Mammary epithelial cell (primary cell): ENCODE measurements at regions not wholly inside any gene's neighbourhood (a gene's known extent, or its start where the extent isn't known, plus 50 kb on each side); places are given as distances from the start of the nearest gene placed in this dataset.

Experiments used
- EZH2 ChIP-seq: IDR thresholded peaks from 2 replicates; pipeline ENCODE4 v1.6.1; 2012; ENCODE audit warnings: low read length, inconsistent platforms, borderline replicate concordance
- TF ChIP-seq, protein P1 (sequence below), 2 donors: IDR thresholded peaks in 1 of 2; conservative IDR thresholded peaks in 1 of 2; 2 replicates each; pipeline ENCODE4 v1.5.1; 2011 to 2012; ENCODE audit warnings: inconsistent platforms in 2 of 2, low read length in 2 of 2, mild to moderate bottlenecking in 2 of 2, control low read depth in 1 of 2, low read depth in 1 of 2; ENCODE audit not compliant: insufficient read depth in 1 of 2; ENCODE audit errors: extremely low read depth in 1 of 2

DNA sequence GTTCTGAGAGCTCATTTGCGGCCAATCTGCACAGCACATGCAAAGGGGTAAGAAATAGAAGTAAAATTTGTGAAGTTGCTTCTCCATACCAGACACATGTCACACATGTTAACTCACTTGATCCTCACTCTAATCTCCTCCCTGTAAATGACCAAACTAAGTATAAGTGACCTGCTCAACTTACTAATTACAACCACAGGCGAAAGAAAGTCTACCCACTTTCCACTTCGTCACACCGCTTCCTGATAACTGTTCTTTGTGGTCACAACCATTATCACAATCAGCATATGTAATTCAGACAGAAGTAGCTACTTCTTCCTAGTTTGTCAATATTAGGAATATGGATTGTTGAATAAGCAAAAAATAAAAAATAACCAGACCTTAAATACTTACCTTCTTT, 293.7 kb upstream of the CLEC14A start:
- TF ChIP-seq, protein P1, sequence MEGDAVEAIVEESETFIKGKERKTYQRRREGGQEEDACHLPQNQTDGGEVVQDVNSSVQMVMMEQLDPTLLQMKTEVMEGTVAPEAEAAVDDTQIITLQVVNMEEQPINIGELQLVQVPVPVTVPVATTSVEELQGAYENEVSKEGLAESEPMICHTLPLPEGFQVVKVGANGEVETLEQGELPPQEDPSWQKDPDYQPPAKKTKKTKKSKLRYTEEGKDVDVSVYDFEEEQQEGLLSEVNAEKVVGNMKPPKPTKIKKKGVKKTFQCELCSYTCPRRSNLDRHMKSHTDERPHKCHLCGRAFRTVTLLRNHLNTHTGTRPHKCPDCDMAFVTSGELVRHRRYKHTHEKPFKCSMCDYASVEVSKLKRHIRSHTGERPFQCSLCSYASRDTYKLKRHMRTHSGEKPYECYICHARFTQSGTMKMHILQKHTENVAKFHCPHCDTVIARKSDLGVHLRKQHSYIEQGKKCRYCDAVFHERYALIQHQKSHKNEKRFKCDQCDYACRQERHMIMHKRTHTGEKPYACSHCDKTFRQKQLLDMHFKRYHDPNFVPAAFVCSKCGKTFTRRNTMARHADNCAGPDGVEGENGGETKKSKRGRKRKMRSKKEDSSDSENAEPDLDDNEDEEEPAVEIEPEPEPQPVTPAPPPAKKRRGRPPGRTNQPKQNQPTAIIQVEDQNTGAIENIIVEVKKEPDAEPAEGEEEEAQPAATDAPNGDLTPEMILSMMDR (conservative IDR thresholded peaks at IDR 0.05 in 1 of 2, IDR thresholded peaks at IDR 0.05 in 1 of 2; ENCODE audit: extremely low read depth in 1 of 2, insufficient read depth in 1 of 2, low read depth in 1 of 2, low read length in 2 of 2): no peak
- no peak for TF ChIP-seq EZH2
